H9 (cell line): ENCODE measurements at regions not wholly inside any gene's neighbourhood (a gene's known extent, or its start where the extent isn't known, plus 50 kb on each side); places are given as distances from the start of the nearest gene placed in this dataset.

Experiments
- DNase-seq: peaks from one replicate; pipeline ENCODE4 v3.0.0-alpha.2; 2017
- H2AFZ ChIP-seq: one replicate; pipeline ENCODE4 v1.6.1; 2013; ENCODE audit warnings: mild to moderate bottlenecking, low read length, control low read depth, moderate library complexity
- H2AK5ac ChIP-seq: 2 replicates; pipeline ENCODE4 v1.6.1; 2013; ENCODE audit warnings: low read length, control low read depth, mixed read lengths; ENCODE audit not compliant: insufficient read length
- H2BK120ac ChIP-seq: one replicate; pipeline ENCODE4 v1.6.1; 2013; ENCODE audit warnings: low read depth, mild to moderate bottlenecking, low read length, control low read depth, inconsistent platforms; ENCODE audit not compliant: poor library complexity, severe bottlenecking
- H2BK12ac ChIP-seq: 2 replicates; pipeline ENCODE4 v1.6.1; 2013; ENCODE audit warnings: low read length, control low read depth, mixed read lengths, low read depth; ENCODE audit not compliant: insufficient read length
- H2BK15ac ChIP-seq: 2 replicates; pipeline ENCODE4 v1.6.1; 2013; ENCODE audit warnings: low read depth, low read length, control low read depth
- H2BK20ac ChIP-seq: one replicate; pipeline ENCODE4 v1.6.1; 2013; ENCODE audit warnings: low read depth, mild to moderate bottlenecking, low read length, control low read depth, inconsistent platforms; ENCODE audit not compliant: poor library complexity, severe bottlenecking
- H2BK5ac ChIP-seq: 2 replicates; pipeline ENCODE4 v1.6.1; 2013; ENCODE audit warnings: low read length, control low read depth, mixed read lengths; ENCODE audit not compliant: insufficient read length
- H3K14ac ChIP-seq: 2 replicates; pipeline ENCODE4 v1.6.1; 2013; ENCODE audit warnings: low read length, control low read depth; ENCODE audit not compliant: insufficient read depth
- H3K18ac ChIP-seq: 2 replicates; pipeline ENCODE4 v1.6.1; 2013; ENCODE audit warnings: low read depth, mild to moderate bottlenecking, mixed read lengths, low read length, control low read depth; ENCODE audit not compliant: insufficient read length
- H3K23ac ChIP-seq: 2 replicates; pipeline ENCODE4 v1.6.1; 2013; ENCODE audit warnings: low read length, control low read depth, mixed read lengths, low read depth; ENCODE audit not compliant: insufficient read length
- H3K23me2 ChIP-seq: 2 replicates; pipeline ENCODE4 v1.6.1; 2013; ENCODE audit warnings: low read depth, mild to moderate bottlenecking, mixed read lengths, low read length, control low read depth; ENCODE audit not compliant: insufficient read length, poor library complexity, severe bottlenecking
- H3K27ac ChIP-seq: 2 replicates; pipeline ENCODE4 v1.5.1; 2013; ENCODE audit warnings: low read length, control low read depth, mixed read lengths, low read depth; ENCODE audit not compliant: insufficient read length
- H3K27me3 ChIP-seq: 2 replicates; pipeline ENCODE4 v1.6.1; 2013; ENCODE audit warnings: low read length, control low read depth, inconsistent platforms; ENCODE audit not compliant: insufficient read depth
- H3K4ac ChIP-seq: 2 replicates; pipeline ENCODE4 v1.6.1; 2013; ENCODE audit warnings: low read depth, mild to moderate bottlenecking, control low read depth, inconsistent platforms, low read length, moderate library complexity
- H3K4me1 ChIP-seq: 2 replicates; pipeline ENCODE4 v1.6.1; 2013; ENCODE audit warnings: low read length, control low read depth, inconsistent platforms; ENCODE audit not compliant: insufficient read depth
- H3K4me2 ChIP-seq: 2 replicates; pipeline ENCODE4 v1.6.1; 2013; ENCODE audit warnings: low read length, control low read depth, mixed read lengths; ENCODE audit not compliant: insufficient read length, insufficient read depth
- H3K56ac ChIP-seq: 2 replicates; pipeline ENCODE4 v1.6.1; 2013; ENCODE audit warnings: low read depth, mild to moderate bottlenecking, mixed read lengths, low read length, control low read depth; ENCODE audit not compliant: insufficient read length
- H3K79me1 ChIP-seq: 2 replicates; pipeline ENCODE4 v1.6.1; 2013; ENCODE audit warnings: low read depth, mild to moderate bottlenecking, moderate library complexity, low read length, control low read depth, inconsistent platforms; ENCODE audit not compliant: insufficient read depth, poor library complexity, severe bottlenecking
- H3K79me2 ChIP-seq: 2 replicates; pipeline ENCODE4 v1.6.1; 2013; ENCODE audit warnings: low read length, control low read depth, inconsistent platforms; ENCODE audit not compliant: insufficient read depth
- H3K9ac ChIP-seq: 2 replicates; pipeline ENCODE4 v1.6.1; 2013; ENCODE audit warnings: low read length, control low read depth, mixed read lengths; ENCODE audit not compliant: insufficient read length; ENCODE audit errors: extremely low read depth
- H3K9me3 ChIP-seq: one replicate; pipeline ENCODE4 v1.6.1; 2013; ENCODE audit warnings: low read depth, low read length, inconsistent platforms; ENCODE audit not compliant: control insufficient read depth
- H3T11ph ChIP-seq: one replicate; pipeline ENCODE4 v1.6.1; 2013; ENCODE audit warnings: mild to moderate bottlenecking, low read length, control low read depth, inconsistent platforms
- H4K20me1 ChIP-seq: one replicate; pipeline ENCODE4 v1.6.1; 2013; ENCODE audit not compliant: control insufficient read depth, insufficient read length, insufficient read depth
- H4K5ac ChIP-seq: 2 replicates; pipeline ENCODE4 v1.6.1; 2013; ENCODE audit warnings: low read depth, mild to moderate bottlenecking, mixed read lengths, low read length, control low read depth; ENCODE audit not compliant: insufficient read length
- H4K8ac ChIP-seq: replicated peaks from 2 replicates; pipeline ENCODE4 v1.6.1; 2013; ENCODE audit warnings: low read length, control low read depth, mixed read lengths, low read depth; ENCODE audit not compliant: insufficient read length
- H4K91ac ChIP-seq: 2 replicates; pipeline ENCODE4 v1.6.1; 2013; ENCODE audit warnings: low read depth, mild to moderate bottlenecking, moderate library complexity, mixed read lengths, low read length, control low read depth; ENCODE audit not compliant: insufficient read length
- H3K27ac Mint-ChIP-seq, 3 experiments: 2 replicates in 2 of 3; 3 replicates in 1 of 3; pipeline ENCODE4 v1.8.0; 2020 to 2021; ENCODE audit warnings: mixed read lengths in 3 of 3, mild to moderate bottlenecking in 1 of 3, moderate library complexity in 1 of 3
- H3K27me3 Mint-ChIP-seq: 2 replicates; pipeline ENCODE4 v1.8.0; 2021; ENCODE audit warnings: low read depth, mild to moderate bottlenecking, moderate library complexity, mixed read lengths
- H3K36me3 Mint-ChIP-seq, 3 experiments: 2 replicates in 2 of 3; 3 replicates in 1 of 3; pipeline ENCODE4 v1.8.0; 2020 to 2021; ENCODE audit warnings: low read depth in 3 of 3, mixed read lengths in 3 of 3; ENCODE audit not compliant: insufficient read depth in 1 of 3
- H3K4me1 Mint-ChIP-seq, 2 experiments: 2 replicates each; pipeline ENCODE4 v1.8.0; 2020; ENCODE audit warnings: mixed read lengths in 2 of 2
- H3K4me3 Mint-ChIP-seq, 2 experiments: 2 replicates in 1 of 2; 3 replicates in 1 of 2; pipeline ENCODE4 v1.8.0; 2020 to 2021; ENCODE audit warnings: mild to moderate bottlenecking in 2 of 2, mixed read lengths in 2 of 2, moderate library complexity in 1 of 2
- H3K9me3 Mint-ChIP-seq, 2 experiments: 2 replicates in 1 of 2; 3 replicates in 1 of 2; pipeline ENCODE4 v1.8.0; 2020; ENCODE audit warnings: mild to moderate bottlenecking in 2 of 2, mixed read lengths in 2 of 2, moderate library complexity in 1 of 2
- TF ChIP-seq, protein P1 (sequence below): fragments of 200-600 bp; sonication (generic); conservative IDR thresholded peaks from 3 replicates; pipeline ENCODE4 v1.8.0; 2021; ENCODE audit warnings: antibody characterized with exemption, mild to moderate bottlenecking

DNA sequence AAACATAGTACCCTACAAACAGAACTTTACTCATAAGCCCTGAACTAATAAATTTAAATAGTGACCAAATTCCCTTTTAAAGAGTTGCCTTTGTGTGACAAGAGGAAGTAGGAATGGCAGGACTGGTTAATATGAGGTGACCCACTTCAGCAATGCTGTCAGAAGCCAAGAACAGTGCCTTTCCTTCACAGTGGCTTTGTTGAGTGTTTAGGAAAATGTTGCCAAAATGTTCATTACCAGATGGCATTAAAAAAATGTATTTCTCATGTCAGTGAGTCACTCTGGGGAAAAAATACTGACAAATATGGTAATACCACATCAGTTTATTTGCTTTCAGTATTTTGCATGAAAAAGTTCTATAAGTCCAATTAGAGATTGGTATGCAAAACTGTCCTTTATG lies 103.3 kb downstream of the DIRAS2 start:
- H3K23ac ChIP-seq, result no peak overlapping the region
- H4K8ac ChIP-seq, result no peak overlapping the region
- Mint-ChIP-seq H3K27me3 (no peaks in the 10 kb centered on the region), H3K4me3 (no peak overlapping the region), H3K4me1 (peaks cover 24 to 28% of the 10 kb centered on the region in 2 experiments), H3K9me3 (no peaks in the 10 kb centered on the region; a peak in 1 of 5 replicates), H3K36me3 (no peaks in the 10 kb centered on the region), H3K27ac (no peak overlapping the region)
- H2BK5ac ChIP-seq, result no peak overlapping the region
- H3K9ac ChIP-seq, result no peak overlapping the region
- H2BK15ac ChIP-seq, result no peak overlapping the region
- H3K79me2 ChIP-seq, result no peaks in the 10 kb centered on the region
- no peak overlapping the region for H3K18ac ChIP-seq
- H3K9me3 ChIP-seq, result no peaks in the 10 kb centered on the region
- H2BK20ac ChIP-seq, result no peak overlapping the region
- no peak overlapping the region for H3K4me2 ChIP-seq
- H4K91ac ChIP-seq, result no peak overlapping the region
- no peaks in the 10 kb centered on the region for H4K20me1 ChIP-seq
- H3K56ac ChIP-seq, result no peak overlapping the region
- no peak overlapping the region for H3K4ac ChIP-seq
- no peak overlapping the region for H3K27ac ChIP-seq
- TF ChIP-seq, protein P1, sequence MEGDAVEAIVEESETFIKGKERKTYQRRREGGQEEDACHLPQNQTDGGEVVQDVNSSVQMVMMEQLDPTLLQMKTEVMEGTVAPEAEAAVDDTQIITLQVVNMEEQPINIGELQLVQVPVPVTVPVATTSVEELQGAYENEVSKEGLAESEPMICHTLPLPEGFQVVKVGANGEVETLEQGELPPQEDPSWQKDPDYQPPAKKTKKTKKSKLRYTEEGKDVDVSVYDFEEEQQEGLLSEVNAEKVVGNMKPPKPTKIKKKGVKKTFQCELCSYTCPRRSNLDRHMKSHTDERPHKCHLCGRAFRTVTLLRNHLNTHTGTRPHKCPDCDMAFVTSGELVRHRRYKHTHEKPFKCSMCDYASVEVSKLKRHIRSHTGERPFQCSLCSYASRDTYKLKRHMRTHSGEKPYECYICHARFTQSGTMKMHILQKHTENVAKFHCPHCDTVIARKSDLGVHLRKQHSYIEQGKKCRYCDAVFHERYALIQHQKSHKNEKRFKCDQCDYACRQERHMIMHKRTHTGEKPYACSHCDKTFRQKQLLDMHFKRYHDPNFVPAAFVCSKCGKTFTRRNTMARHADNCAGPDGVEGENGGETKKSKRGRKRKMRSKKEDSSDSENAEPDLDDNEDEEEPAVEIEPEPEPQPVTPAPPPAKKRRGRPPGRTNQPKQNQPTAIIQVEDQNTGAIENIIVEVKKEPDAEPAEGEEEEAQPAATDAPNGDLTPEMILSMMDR, result no peak
- no peak overlapping the region for H2AFZ ChIP-seq
- H4K5ac ChIP-seq, result no peak overlapping the region
- H3T11ph ChIP-seq, result no peak overlapping the region
- no peak overlapping the region for H2AK5ac ChIP-seq
- 0 out of 2 replicates have a peak, but pooled peaks cover 2% of the 10 kb centered on the region for H3K4me1 ChIP-seq
- DNase-seq, result no peak
- H3K79me1 ChIP-seq, result no peaks in the 10 kb centered on the region
- H2BK12ac ChIP-seq, result no peak overlapping the region
- no peaks in the 10 kb centered on the region for H3K27me3 ChIP-seq
- no peaks in the 10 kb centered on the region for H3K23me2 ChIP-seq
- H3K14ac ChIP-seq, result no peak overlapping the region
- H2BK120ac ChIP-seq, result no peak overlapping the region
